UCSD-AML1 (cell line): ENCODE measurements at regions not wholly inside any gene's neighbourhood (a gene's known extent, or its start where the extent isn't known, plus 50 kb on each side); places are given as distances from the start of the nearest gene placed in this dataset.
"Not testable (repeated sequence)": the region's sequence is repeated elsewhere in the genome, so short reads cannot be mapped to it uniquely, and the experiment has no call there.

ENCODE experiments used
- DNase-seq: peaks from one replicate; lab custom pipeline; 2025; ENCODE audit not compliant: unreplicated experiment; lab: John Stamatoyannopoulos, UW

- not testable (repeated sequence) for DNase-seq
Measured at GRCh38 chr4:129853685-129854467, 757.9 kb downstream of the C4orf33 start.

- DNase-seq = no peak
Measured at GRCh38 chr4:129862461-129862860, 766.5 kb downstream of the C4orf33 start.

GRCh38 chr4:129863206-129863605 lies 767.3 kb downstream of the C4orf33 start:
- no peak for DNase-seq

GRCh38 chr4:129883996-129884395 lies 788.0 kb downstream of the C4orf33 start:
- no peak for DNase-seq

DNA sequence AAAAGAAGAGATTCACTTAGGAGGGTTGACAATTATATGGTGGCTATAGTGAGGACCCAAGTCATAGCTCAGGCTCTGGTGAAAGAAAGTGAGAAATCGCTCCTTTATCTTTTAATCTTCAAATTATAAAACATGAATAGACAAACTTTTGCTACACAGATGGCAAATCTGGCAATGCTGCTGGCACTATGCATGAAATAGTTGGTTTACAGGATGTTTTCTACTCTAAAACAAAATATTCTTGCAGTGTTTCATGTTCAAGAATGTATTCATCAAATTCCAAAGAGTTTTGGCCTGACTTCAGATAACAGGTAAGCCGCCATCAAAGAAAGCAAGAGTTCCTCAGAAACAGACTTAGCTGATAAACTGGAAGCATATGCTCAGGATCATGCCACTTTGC lies 801.2 kb downstream of the C4orf33 start:
- no peak for DNase-seq

DNA sequence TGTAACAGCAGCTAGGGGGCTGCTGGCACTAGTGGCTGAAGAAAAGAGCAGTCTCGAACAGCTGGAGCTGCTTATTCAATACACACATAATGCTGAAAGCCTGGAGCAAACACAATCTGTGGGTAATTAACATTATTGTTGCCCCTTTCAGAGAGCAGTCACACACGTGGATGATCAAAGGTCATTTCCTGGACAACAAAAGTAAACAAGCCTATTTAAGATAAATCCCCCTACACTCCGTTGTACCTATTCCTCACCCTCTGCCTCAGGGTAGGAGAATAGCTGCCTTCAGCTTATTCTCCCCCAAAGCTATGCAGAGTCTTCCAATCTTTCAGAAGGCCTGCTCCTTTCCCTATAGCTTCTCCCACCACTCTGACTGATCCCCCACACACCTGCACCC lies 803.9 kb downstream of the C4orf33 start:
- no peak for DNase-seq

- no peak for DNase-seq
Measured at GRCh38 chr4:129900430-129900953, 804.5 kb downstream of the C4orf33 start.

DNA sequence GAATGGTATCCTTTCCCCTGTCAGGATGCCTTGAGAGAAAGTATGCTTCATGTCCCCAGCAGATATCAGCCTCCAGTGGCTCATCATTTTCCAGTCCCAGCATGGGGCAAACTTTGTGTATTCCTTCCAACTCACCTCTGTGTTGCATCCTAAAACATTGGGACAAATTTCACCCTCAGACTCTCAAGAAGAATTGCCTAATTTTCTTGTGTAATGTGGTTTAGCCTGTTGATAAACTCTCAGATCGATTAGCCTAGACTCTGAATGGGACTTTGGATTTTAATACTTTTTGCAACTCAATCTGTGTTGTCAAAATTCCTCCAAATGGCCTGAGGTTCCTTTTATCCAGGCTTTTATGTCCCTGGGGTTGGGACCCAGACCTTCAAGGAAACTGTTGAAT lies 805.3 kb downstream of the C4orf33 start:
- no peak for DNase-seq

DNA sequence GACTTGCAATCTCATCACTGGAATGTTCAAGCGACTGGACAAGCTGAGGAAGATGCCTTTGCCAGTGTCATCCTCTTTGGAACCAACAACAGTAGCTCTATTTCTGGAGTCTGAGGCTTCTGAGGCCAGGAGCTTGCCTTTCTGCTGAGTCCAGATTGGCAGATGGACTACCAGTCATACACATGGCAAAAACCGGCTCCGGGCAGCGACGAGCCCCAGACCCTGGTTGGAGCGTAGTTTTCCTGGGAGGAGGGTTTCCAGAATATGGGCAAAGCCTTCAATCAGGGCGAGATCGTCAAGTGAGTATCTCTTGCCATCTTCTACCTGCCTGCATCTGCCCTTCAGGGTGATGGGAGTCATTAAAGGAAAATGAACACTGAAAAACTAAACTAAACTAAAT lies 807.9 kb downstream of the C4orf33 start:
- DNase-seq = no peak

DNA sequence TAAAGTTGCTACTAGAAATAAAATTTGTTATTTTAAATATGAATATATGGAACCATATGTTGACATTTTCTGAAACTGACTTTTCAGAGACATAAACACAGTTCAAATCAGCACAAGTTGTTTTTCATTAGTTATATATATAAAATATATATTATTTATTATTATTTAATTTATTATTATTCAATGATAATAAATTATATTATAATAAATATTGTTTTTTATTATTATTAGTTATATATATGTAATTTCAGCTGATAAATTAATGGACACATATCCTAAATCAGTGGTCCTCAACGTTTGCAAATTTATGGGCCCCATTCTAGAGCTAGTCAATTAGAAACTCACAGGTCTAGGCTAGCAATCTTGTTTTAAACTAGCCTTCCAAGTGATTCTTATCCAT lies 809.3 kb downstream of the C4orf33 start:
- DNase-seq = no peak

DNA sequence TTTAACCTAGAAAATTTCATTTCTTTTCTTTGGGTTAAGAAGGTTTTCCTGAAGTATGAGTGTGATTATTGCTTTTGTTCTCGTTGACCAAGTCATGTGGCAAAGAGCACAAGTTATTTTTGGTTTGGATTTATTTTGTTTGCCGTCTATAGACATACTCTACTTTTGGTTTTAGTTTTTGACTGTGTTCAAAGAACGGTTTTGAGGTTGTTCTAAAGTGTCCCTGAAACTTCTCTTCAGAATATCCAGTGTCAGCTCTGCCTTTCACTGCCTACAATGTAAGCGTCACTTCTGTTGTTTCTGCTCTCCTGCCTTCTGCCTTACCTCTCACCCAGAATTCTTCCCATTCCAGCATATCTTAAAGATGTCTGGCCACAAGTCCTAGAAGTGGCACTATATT lies 812.2 kb downstream of the C4orf33 start:
- DNase-seq = no peak

GRCh38 chr4:129916991-129917390 lies 821.0 kb downstream of the C4orf33 start:
- no peak for DNase-seq

GRCh38 chr4:129917651-129918050 lies 821.7 kb downstream of the C4orf33 start:
- DNase-seq = no peak

DNA sequence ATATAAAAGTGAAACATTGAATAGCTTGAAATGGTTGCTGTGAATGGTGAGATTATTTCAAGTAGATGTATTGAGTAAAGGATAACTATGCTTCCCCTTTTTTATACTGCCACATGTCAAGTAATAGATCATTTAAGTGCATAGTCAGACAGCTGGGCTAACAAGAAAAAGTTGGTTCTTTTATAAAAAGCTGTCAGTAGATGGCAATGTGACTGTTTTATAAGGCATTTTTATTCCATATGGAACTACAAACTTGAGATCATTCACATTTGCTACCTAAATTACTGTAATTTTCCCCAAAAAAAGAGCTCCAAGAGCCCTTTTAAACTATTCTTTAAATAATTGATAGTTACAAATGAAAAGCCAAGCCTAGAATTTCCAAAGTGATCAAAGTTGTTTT lies 831.0 kb downstream of the C4orf33 start:
- no peak for DNase-seq

- DNase-seq = no peak
Measured at GRCh38 chr4:129929052-129929451, 833.1 kb downstream of the C4orf33 start.

DNA sequence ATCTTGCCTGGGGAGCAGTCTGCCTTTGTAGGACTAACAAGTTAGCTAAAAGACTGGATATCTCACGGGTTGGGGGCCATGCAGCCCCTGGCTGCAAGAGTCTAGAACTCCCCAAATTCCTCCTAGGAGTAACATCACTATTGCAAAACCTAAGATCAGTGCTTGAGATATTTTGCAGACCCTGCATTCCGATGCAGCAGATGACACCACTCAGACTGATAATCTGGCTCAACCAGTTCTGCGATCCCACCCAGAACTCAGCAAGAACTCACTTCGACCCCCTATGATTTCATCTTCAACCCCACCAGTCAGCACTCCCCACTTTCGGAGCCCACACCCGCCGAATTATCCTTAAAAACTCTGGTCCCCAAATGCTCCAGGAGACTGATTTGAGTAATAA lies 834.0 kb downstream of the C4orf33 start:
- DNase-seq = no peak

DNA sequence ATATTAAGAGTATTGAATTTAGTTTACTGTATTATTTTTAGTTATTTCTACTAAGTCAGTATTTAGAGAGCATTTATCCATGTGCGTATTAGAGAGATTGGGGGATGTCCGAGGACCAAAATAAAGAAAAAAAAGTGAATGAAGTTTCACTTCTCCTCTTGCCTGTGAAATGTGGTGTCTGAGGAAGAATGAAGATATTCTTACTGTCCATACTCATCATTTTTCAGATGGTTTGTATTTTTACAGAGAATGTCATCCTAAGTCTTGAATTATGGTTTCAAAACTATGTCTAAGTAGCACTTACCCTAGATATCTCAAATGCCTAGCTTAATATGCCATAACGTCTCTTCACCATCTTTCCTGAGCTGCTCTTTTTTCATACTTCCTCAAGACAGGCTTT lies 854.3 kb downstream of the C4orf33 start:
- no peak for DNase-seq

- no peak for DNase-seq
Measured at GRCh38 chr4:129966175-129966574, 870.2 kb downstream of the C4orf33 start.

DNA sequence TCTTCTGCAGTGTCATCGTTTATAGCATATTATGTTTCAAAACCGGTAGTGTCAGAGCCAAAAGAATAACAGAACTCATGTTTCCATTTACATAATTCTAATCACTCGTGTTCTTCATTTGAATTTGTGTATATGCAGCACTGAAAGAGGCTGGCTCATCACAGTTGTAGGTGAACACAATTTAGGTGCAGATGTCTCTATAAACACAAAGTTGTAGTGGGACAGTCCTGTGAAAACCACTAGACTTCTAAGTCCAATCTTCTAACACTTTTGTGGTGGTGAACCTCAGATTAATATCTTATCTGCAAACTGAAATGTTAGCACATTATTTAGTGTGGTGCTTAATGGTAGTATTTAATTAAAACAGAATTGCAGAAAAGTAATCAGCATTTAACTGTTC lies 872.4 kb downstream of the C4orf33 start:
- no peak for DNase-seq

DNA sequence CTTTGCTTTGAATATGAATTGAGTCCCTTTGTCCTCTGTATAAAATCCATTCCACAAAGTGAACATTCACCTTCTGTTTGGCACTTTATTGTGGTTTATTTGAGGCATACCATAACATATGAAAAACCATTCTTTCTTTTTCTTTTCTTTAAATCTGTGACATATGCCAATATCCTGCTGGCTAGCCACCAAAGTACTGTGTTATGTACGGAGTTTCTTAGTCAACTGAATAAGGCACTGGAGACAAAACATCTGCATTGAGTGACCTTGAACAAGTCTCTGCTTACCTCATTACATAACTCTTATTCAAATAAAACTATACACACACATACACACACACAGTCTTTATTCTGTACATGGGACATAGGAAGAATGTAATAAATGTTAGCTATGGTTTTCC lies 872.8 kb downstream of the C4orf33 start:
- no peak for DNase-seq

DNA sequence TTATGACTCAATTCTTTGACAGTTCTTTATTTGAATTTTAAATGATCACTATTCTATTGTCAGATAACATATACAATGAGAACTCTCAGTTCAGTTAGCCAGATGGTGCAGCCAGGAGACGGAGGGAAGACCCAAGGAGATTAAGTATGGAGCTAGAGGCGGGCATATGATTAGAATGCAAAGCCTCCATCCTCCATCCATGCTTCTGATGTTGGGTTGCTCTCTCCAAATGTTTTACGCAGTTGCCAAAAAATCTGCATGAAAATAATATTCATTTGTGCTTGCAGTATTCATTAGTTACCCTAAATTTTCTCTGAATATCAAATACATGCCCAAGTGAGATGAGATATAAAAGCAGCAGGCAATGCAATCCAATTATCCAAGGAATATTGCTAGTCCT lies 874.8 kb downstream of the C4orf33 start:
- no peak for DNase-seq

- no peak for DNase-seq
Measured at GRCh38 chr4:129971419-129971818, 875.5 kb downstream of the C4orf33 start.

DNA sequence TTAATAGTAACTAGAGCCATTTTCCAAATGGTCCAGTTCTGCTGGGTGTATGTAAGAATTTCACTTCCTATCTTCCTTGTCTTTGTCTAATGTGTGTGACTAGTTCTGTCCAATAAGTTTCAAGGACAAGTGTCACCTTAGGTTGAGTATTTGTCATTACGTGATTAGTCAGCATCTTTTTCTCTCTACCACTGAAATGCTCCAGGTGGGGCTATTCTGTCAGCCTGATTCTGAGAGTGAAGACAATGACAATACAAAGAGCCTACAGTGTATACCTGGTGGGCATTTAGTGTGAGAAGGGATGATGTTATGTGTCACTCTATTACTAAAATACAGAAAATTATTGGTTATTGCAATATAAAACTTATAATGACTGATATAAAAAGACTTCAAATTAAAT lies 876.3 kb downstream of the C4orf33 start:
- DNase-seq = no peak
